ENCODE measurements at regions not wholly inside any gene's neighbourhood (a gene's known extent, or its start where the extent isn't known, plus 50 kb on each side); places are given as distances from the start of the nearest gene placed in this dataset.

DNA sequence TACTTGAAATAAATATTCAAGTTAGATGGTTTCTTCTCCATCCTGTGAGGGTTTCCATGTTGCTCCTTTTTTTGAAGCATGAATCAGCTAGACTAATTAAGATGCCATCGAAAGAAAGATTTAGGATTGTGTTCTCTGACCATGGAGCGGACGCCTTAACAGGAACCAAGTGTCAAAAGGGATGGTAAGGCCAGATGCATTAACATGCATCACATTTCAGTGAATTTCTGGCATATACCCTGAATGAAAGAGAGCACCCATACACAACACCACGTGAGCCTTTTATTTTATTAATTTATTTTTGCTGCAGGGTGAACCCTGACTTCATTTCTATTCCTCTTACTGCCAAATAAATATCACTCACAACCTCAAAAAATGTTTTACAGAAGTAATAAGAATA, 1045.3 kb upstream of the ARRDC3 start:
- CTCF ChIA-PET = no interaction called here
- POLR2A ChIA-PET = no interaction called here

DNA sequence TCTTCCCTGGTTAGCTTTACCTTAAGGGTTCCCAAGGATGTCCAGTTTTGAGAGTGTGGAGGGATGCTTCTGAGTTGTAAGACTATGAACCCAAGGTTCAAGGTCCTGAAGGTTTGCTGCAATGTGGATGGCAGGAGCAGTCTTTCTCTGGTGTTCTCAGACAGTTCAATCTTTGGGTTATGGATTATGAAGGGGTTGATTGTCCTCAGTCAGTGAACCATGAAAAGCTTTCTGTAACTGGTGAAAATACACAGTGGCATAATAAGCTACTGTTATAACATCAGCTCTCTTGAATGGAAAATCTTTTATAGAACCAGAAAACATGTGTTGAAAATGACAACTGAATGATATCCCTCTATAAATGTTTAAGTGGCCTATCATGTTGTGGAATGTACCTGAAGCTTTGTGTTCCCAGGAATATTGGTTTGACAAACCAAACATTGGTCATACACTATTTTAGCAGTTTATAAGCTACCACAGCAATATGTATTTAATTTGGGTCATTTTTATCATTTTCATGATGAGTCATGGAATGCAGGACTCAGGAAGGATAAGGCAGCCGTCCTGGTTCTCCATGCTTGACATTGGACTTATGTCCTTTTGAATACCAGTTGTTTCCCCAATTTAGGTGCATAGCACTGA, 1041.8 kb upstream of the ARRDC3 start:
- no peaks in the 10 kb centered on the region for H3K4me1 Mint-ChIP-seq
- H3K36me3 Mint-ChIP-seq (ENCODE audit: low read depth) = no peaks in the 10 kb centered on the region
- H3K9me3 Mint-ChIP-seq = peaks cover 20% of the 10 kb centered on the region
- no peaks in the 10 kb centered on the region for H3K27me3 Mint-ChIP-seq
- ChIA-PET CTCF (no interaction called here), POLR2A (no interaction called here)
- DNase-seq = no peak
- H3K27ac Mint-ChIP-seq = no peak overlapping the region
- H3K4me3 Mint-ChIP-seq = no peak overlapping the region

More for the DNA sequence above, 1045.3 kb upstream of the ARRDC3 start:
- H3K27ac Mint-ChIP-seq = no peak overlapping the region
- H3K36me3 Mint-ChIP-seq (ENCODE audit: low read depth) = no peaks in the 10 kb centered on the region
- no peaks in the 10 kb centered on the region for H3K4me1 Mint-ChIP-seq
- no peak overlapping the region for H3K4me3 Mint-ChIP-seq
- DNase-seq = no peak
- no peaks in the 10 kb centered on the region for H3K27me3 Mint-ChIP-seq
- peaks cover 6% of the 10 kb centered on the region for H3K9me3 Mint-ChIP-seq

DNA sequence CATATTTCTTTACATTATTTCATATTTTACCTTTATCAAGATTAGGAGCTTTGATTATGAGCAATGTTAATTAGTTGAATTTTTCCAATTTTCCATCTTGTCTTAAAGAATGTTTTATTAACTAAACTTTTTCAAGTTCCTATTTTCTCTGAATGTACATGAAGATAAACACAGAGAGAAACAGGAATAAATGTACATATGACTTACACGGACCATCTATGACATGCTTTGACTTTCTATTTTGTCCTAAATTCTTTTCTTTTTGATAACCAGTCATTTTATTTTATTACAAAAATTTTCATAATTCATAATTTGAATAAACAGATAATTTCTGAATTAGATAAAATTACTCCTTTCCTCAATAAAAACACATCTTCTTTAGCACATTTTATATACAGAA, 1038.8 kb upstream of the ARRDC3 start:
- ChIA-PET CTCF (no interaction called here), POLR2A (no interaction called here)
- Mint-ChIP-seq H3K9me3 (peaks cover 20% of the 10 kb centered on the region), H3K4me3 (no peak overlapping the region), H3K27me3 (no peaks in the 10 kb centered on the region), H3K4me1 (no peaks in the 10 kb centered on the region), H3K36me3 (ENCODE audit: low read depth) (no peaks in the 10 kb centered on the region), H3K27ac (no peak overlapping the region)
- DNase-seq = no peak

DNA sequence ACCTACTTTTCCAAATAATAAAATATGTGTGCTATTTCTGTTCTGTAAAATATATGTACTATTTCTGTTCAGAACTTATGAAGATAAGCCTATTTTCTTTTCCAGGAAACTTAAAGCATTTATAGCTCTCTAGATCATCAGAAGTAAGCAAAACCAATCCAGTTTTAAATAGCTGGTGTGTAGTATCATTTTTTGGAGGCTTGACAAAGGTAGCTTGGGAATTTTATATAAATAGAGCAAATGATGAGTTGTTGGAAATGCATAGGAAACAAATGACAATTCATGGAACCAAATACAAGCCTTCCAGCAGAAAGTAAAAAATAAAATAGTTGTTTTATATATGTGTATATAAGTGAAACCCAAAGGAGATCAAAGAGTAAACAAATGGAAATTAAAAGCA, 1038.1 kb upstream of the ARRDC3 start:
- ChIA-PET CTCF (no interaction called here), POLR2A (no interaction called here)
- Mint-ChIP-seq H3K27ac (no peak overlapping the region), H3K4me1 (no peaks in the 10 kb centered on the region), H3K9me3 (peaks cover 20% of the 10 kb centered on the region), H3K36me3 (ENCODE audit: low read depth) (no peaks in the 10 kb centered on the region), H3K4me3 (no peak overlapping the region), H3K27me3 (no peaks in the 10 kb centered on the region)
- no peak for DNase-seq

DNA sequence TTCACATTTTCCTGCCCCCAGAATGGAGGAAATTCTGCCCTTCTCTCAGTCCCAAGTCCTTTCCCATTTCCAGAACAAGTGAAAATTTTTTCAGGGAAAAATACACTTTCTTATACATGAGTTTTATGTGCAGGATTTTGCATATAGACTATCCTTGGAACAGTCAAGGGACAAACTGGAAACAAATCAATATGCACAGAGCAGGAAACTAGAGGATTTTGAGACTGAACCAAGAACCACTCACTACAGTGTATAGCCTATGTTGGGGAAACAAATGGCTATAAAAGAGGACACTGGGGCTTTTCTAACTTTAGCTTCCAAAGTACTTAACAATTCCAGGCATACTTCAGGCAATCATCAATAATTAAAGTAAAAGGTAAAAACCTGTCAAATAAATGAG, 1036.1 kb upstream of the ARRDC3 start:
- no peak overlapping the region for H3K4me3 Mint-ChIP-seq
- no peaks in the 10 kb centered on the region for H3K27me3 Mint-ChIP-seq
- POLR2A ChIA-PET = no interaction called here

DNA sequence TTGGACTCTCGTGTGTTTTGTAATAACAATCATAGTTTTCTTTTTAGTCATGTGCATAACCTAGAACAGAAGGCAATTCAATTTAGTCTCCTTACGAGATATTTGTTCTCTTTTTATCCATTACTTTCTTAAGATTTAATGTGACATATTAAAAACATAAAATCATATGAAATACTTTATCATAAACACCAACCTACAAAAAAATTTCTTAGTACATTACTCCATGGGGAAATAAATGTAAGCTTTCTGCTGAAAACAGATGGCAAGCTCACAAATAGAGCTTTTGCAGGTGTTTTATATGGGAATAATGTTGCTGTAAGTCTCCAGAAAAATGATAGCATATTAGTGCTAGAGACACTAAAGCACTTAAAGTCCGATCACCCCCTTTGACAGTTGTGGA, 1035.2 kb upstream of the ARRDC3 start:
- H3K27ac Mint-ChIP-seq = no peak overlapping the region

More for the DNA sequence above, 1036.1 kb upstream of the ARRDC3 start:
- DNase-seq = no peak
- CTCF ChIA-PET = no interaction called here
- Mint-ChIP-seq H3K4me1 (no peaks in the 10 kb centered on the region), H3K27ac (no peak overlapping the region), H3K9me3 (peaks cover 20% of the 10 kb centered on the region), H3K36me3 (ENCODE audit: low read depth) (no peaks in the 10 kb centered on the region)

DNA sequence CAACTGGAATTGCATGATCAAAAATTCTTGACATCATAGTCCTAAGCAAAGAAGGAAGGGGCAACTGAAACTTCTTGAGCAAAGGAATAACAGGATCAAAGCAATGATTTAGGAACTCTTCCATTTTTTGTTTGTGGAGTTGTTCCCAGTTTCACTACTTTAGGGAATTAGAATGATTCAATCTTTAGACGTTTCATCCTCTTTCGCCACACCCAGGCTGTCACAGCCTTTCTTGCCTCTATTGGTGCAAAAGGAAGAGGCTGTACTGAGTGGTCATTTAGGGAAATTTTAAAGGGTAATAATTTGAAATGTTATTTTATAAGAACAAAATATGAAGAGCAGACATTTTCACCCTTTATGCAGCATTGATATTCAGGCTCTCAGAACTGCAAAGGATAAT, 1026.0 kb upstream of the ARRDC3 start:
- H3K36me3 Mint-ChIP-seq (ENCODE audit: low read depth) = no peaks in the 10 kb centered on the region

More for the DNA sequence above, 1035.2 kb upstream of the ARRDC3 start:
- ChIA-PET POLR2A (no interaction called here), CTCF (no interaction called here)
- Mint-ChIP-seq H3K9me3 (peaks cover 16% of the 10 kb centered on the region), H3K27me3 (no peaks in the 10 kb centered on the region), H3K4me3 (no peak overlapping the region), H3K4me1 (no peaks in the 10 kb centered on the region), H3K36me3 (ENCODE audit: low read depth) (no peaks in the 10 kb centered on the region)
- DNase-seq = no peak

DNA sequence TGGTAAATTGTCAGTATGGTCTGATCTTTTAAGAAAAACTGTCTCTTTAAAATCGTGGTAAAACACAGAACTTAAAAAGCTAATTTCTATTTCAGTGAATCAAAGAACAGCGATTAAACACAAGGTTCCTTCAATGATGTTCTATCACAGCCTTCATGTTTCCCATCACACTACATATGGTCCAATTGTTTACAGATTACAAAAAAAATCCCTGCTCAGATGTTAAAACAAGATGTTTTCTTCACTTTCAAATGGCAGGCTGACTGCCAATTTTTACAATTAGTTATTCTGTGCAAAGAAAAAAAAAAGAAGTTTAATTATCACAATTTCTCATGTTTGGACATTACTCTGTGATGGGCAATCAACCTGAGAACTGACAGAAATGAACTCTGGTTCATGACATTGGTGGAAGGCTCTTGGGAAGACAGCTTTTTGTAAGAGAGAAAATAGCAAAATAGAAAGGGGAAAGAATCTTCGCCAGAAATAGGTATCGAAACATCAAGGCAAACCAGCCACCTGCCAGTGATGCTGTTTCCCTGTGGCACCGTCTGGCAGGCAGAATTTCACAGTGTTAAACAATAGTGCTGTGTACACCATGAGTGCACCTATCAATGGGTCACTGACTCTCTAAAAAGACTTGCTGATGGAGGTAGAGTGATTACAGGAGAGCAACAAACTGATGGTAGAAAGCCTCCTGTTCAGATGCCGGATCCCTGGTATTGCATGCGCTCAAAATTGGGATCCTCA, 1020.0 kb upstream of the ARRDC3 start:
- no peaks in the 10 kb centered on the region for H3K9me3 Mint-ChIP-seq
- no peaks in the 10 kb centered on the region for H3K27me3 Mint-ChIP-seq
- H3K4me1 Mint-ChIP-seq = no peaks in the 10 kb centered on the region
- no peak for DNase-seq
- H3K4me3 Mint-ChIP-seq = no peak overlapping the region
- H3K36me3 Mint-ChIP-seq (ENCODE audit: low read depth) = no peaks in the 10 kb centered on the region
- ChIA-PET POLR2A (no interaction called here), CTCF (no interaction called here)
- no peak overlapping the region for H3K27ac Mint-ChIP-seq

More for the DNA sequence above, 1026.0 kb upstream of the ARRDC3 start:
- ChIA-PET CTCF (no interaction called here), POLR2A (no interaction called here)
- Mint-ChIP-seq H3K27ac (no peak overlapping the region), H3K4me1 (no peaks in the 10 kb centered on the region), H3K4me3 (no peak overlapping the region), H3K27me3 (no peaks in the 10 kb centered on the region), H3K9me3 (no peaks in the 10 kb centered on the region)
- no peak for DNase-seq

DNA sequence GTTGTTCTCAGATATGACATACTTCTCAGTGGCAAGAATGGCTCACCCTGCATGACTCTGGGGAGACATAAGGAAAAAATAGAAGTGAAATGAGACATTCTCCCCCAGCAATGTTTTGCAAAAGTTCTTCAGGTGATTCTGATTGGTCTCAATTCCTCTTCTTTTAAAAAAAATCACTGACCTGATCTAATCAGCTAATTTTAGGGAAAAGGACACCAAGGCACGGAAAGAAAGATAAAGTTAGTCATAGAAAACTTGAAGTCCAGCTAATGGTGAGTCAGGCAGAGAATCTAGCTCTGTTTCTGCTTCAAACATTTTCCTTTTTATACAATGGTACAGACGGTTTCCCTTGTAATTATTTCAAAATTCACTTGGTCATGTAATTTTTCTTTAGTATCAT, 1018.9 kb upstream of the ARRDC3 start:
- no peak for DNase-seq
- POLR2A ChIA-PET = no interaction called here
- H3K9me3 Mint-ChIP-seq = no peaks in the 10 kb centered on the region
- H3K4me1 Mint-ChIP-seq = no peaks in the 10 kb centered on the region
- no peak overlapping the region for H3K27ac Mint-ChIP-seq
- no peaks in the 10 kb centered on the region for H3K27me3 Mint-ChIP-seq
- CTCF ChIA-PET = no interaction called here
- no peaks in the 10 kb centered on the region for H3K36me3 Mint-ChIP-seq (ENCODE audit: low read depth)
- no peak overlapping the region for H3K4me3 Mint-ChIP-seq

DNA sequence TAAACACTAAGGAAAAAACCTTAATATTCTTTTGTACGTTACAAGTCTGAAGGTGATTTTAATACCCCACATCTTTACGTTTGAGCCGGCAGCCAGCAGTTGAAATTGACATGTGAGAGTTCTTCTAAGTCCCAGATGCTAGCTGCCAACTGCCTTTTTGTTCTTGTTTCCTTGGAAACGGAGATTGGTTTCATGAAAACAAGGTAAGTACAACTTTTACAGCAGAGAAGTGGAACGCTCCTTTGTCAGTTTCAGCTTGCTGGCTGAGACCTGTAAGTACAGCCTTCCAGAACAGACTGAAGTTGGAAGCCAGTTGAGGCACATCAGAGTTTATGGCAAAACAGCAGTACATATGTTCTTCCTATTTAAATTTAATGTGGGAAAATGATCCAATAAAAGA, 1018.4 kb upstream of the ARRDC3 start:
- no peaks in the 10 kb centered on the region for H3K36me3 Mint-ChIP-seq (ENCODE audit: low read depth)
- ChIA-PET CTCF (no interaction called here), POLR2A (no interaction called here)
- H3K27me3 Mint-ChIP-seq = no peaks in the 10 kb centered on the region
- no peak overlapping the region for H3K27ac Mint-ChIP-seq
- H3K9me3 Mint-ChIP-seq = no peaks in the 10 kb centered on the region
- no peak for DNase-seq
- no peak overlapping the region for H3K4me3 Mint-ChIP-seq
- H3K4me1 Mint-ChIP-seq = no peaks in the 10 kb centered on the region

DNA sequence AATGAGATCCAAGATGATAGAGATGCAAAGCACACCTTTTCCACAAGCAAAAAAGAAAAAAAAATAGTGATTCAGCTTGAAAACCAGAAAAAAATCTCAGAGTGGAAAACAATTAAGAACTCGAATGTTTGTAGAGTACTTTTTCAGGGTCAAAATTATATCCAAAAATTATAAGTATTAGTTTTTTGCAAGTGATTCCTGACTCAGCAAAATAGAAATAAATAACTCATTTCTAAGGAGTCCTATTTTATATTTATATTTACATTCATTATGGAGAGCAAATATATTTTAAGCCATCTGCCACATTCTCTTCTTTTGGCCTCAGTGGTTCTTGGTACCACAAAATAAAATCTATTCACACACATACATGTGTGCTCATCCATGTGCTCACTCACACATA, 1011.8 kb upstream of the ARRDC3 start:
- POLR2A ChIA-PET = no interaction called here
- no peaks in the 10 kb centered on the region for H3K36me3 Mint-ChIP-seq (ENCODE audit: low read depth)
- H3K4me3 Mint-ChIP-seq = no peak overlapping the region
- H3K9me3 Mint-ChIP-seq = no peaks in the 10 kb centered on the region
- DNase-seq = no peak
- no peaks in the 10 kb centered on the region for H3K27me3 Mint-ChIP-seq
- no peak overlapping the region for H3K27ac Mint-ChIP-seq
- H3K4me1 Mint-ChIP-seq = no peaks in the 10 kb centered on the region
- CTCF ChIA-PET = no interaction called here

DNA sequence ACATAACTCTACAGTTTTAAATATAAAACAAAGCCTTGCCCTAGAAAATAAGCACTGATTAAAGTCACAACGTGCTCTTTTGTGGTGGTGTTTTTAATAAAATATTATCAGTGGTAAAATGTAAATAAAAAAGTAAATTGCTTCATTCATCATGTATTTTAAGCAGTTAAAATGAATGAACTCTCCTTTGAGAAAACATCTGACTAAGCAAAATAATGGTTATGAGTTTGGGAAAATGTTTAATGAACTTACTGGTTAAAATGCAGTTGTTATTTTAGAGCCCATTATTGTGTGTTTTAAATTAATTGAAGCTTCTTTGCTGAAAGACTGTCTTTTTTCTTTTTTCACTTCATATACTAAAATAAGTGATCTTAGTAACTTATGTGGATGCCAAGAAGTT, 1007.5 kb upstream of the ARRDC3 start:
- Mint-ChIP-seq H3K4me3 (no peak overlapping the region), H3K27ac (no peak overlapping the region), H3K36me3 (ENCODE audit: low read depth) (no peaks in the 10 kb centered on the region), H3K4me1 (no peaks in the 10 kb centered on the region), H3K9me3 (peaks cover 2% of the 10 kb centered on the region), H3K27me3 (no peaks in the 10 kb centered on the region)
- ChIA-PET POLR2A (no interaction called here), CTCF (no interaction called here)
- no peak for DNase-seq

DNA sequence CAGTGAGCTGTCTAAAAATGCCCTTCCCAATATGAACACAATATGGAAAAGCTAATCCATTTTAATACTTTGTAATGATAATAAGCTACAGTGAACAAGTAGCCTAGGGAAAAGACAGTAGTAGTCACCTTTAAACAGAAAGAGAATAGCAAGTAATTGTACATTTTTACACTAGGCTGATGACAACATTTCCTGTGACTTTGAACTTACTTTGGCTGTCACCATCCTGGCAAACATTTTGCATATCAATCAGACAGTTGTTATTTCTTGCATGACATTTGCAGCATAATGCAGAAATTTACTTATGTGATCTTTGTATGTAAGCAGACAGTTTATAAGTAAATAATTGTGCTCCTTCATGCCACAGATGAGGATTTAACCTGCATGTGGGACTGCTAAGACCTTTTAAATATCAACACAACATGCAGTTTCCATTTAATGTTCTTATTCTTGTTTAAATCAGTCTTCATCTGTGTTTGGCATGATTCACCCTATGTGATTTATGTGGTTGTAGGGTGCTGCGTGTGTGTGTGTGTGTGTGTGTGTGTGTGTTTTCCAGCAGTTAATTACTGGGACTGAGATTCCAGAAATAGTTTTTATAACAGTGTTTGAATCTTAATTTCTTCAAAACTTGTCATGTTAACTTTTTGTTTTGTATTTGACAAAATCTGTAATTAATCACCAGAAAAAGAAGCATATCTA, 997.1 kb upstream of the ARRDC3 start:
- Mint-ChIP-seq H3K9me3 (no peaks in the 10 kb centered on the region), H3K27ac (no peak overlapping the region), H3K27me3 (no peaks in the 10 kb centered on the region), H3K4me3 (no peak overlapping the region), H3K36me3 (ENCODE audit: low read depth) (no peaks in the 10 kb centered on the region), H3K4me1 (no peaks in the 10 kb centered on the region)
- ChIA-PET POLR2A (no interaction called here), CTCF (no interaction called here)
- DNase-seq = no peak

All from activated CD4-positive, alpha-beta T cell treated with anti-CD3 and anti-CD28 coated beads, Interleukin-2, amount 10 ng/mL, durations not matched to agents 7 days and 5 days (primary cell).